HG03025 (cell line): ENCODE measurements at regions not wholly inside any gene's neighbourhood (a gene's known extent, or its start where the extent isn't known, plus 50 kb on each side); places are given as distances from the start of the nearest gene placed in this dataset.

ENCODE experiments used
- ATAC-seq: cut with Tn5 transposase; IDR thresholded peaks from one replicate; pipeline ENCODE4 v1.9.1; 2021; ENCODE audit warnings: mild to moderate bottlenecking, moderate library complexity; ENCODE audit not compliant: unreplicated experiment, low FRiP score

DNA sequence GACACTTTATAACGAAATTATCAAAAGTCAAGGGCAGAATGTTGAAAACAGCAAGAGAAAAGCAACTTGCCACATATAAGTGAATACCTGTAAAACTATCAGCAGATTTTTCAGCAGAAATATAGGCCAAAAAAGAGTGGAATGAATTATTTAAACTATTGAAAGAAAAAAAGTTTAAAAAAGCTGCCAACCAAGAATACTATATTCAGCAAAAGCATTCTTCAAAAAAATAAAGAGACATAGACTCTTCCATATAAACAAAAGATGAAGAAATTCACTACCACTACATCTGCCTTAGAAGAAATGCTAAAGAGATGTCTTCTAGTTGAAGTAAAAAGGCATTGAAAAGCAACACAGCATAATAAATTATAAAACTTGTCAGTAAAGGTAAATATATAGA lies 80.6 kb upstream of the CPNE8 start:
- no peak for ATAC-seq

DNA sequence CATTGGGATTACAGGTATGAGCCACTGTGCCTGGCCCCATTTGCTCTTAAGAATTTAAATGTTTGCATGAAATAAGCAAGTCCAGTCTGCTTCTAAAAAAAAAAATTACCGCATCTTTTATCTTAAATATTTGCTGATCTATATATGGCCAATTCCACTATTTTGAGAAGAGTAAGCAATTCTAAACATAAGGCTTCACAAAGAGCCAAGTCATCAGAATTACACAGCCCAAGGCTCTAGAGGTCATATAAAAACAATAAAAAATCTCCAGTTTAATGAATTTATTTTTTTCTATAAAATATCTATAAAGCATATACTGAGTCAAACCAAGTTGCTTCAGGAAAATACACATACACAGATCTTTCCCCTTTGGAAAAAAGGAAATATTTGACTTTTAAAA lies 79.0 kb upstream of the CPNE8 start:
- no peak for ATAC-seq

DNA sequence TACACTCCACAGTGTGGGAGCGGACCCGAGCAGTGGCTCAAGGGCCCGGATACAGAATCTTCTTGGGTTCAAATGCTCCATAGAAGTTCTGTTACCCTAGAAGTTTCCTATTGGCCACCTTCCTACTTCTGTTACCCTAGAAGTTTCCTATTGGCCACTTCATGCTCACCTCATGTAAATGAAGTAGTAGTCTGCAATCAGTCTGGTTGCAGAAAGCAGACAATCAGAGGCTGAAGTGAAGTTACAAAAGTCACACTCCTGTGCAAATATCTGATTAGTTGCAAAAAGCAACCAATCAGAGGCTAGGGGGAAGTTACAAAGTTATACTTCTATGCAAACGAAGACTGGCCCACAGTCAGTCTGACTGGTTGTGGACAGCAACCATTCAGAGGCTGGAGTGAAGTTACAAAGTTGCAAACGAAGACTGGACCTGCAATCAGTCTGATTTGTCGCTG lies 77.8 kb upstream of the CPNE8 start:
- ATAC-seq, result no peak

DNA sequence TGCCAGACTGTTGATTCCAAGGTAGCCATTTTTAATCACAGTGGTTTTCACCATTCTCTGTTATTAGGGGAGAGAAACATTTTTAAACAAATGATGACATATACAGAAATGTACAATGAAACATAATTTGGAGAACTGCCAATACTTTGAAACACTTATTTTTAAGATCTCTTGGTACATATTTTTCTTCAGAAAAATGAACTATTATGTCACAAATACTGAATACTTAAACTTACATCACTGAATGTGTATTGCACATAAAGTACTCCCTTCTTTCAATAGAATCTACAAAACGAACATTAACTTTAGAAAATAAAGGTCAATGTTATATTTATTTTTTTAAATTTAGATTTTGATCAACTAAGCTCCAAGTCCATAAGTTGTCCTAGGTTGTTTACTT lies 71.7 kb upstream of the CPNE8 start:
- ATAC-seq, result no peak

DNA sequence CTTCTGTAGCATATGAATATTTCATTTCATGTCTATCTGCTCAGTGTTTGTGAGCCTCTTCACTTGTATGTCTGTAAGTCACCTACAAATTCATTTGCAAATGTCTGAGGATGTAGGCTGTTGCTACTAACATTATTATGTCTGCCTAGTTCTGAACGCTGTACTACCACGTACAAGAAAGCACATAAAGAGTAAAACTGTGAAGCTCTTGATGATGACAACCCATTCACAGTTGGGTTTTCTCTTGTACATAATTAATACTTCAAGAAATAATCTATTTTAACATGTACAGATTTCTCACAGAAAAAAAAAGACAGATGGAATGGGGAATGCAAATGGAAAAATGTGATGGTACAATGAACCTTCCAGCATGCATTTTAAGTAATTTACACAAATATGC lies 64.3 kb upstream of the CPNE8 start:
- ATAC-seq, result no peak

DNA sequence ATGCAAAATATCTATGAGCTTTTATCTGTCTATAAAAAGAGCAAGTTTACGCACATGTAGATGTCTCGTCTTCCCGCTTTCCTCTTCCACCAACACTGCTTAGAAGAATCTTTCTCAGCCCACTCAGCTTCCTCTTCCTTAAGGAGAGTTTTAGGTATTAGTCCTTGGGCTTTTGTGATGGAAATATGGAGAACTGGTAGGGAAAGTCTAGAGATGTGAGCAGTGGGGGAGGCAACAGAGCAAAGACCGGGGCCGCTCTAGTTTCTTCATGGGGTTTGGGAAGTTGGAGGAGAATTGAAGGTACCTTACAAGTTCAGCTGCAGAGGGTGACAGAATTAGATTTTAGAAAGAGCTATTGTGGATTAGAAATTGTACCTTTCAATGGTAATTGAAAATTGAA lies 56.3 kb upstream of the CPNE8 start:
- ATAC-seq, result no peak

DNA sequence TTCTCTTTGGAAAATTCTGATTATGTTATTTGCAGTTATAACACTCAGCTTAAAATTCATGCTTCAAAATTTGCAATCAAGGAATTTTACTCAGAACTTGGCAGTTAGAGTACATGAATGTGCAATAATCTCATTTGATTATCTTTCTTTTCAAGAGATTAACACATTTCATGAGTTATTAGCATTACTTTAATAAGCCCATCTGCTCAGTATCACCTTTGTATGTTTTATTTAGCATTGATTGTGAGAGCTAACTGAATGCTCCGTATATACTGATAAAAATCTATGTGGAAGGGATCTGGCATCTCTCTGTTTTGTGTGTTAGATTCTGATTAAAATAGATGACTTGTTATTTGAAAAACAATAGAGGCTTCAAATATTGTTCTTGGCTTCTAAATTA lies 55.6 kb upstream of the CPNE8 start:
- no peak for ATAC-seq

DNA sequence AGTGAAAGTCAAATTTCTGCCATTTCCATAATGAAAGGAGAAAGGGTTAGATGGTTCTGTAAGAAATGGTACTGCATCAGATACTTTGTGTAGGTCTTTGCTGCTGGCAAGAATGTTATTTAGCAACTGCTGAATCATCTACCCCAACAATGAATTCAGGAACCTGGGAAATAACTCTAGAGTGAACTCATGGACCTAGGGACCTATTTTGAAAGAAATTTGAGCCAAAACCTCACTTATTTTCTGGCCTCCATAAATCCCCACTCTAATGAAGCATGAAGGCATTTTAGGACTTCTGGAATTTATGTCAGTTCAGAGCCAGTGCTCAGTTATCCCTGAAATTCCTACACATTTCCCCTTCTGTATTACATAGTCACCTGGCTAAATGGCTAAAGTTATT lies 50.9 kb upstream of the CPNE8 start:
- no peak for ATAC-seq
